SKM-1 treated with dmso at 0.1 percent for 144 hours (cell line): ENCODE measurements at regions not wholly inside any gene's neighbourhood (a gene's known extent, or its start where the extent isn't known, plus 50 kb on each side); places are given as distances from the start of the nearest gene placed in this dataset.
"Not testable (repeated sequence)": the region's sequence is repeated elsewhere in the genome, so short reads cannot be mapped to it uniquely, and the experiment has no call there.

ENCODE experiments used
- DNase-seq: peaks from one replicate; lab custom pipeline; 2025; ENCODE audit not compliant: unreplicated experiment; lab: John Stamatoyannopoulos, UW

- DNase-seq = not testable (repeated sequence)
Observed at GRCh38 chr3:17812328-17812727, 69.9 kb upstream of the TBC1D5 start.

- no peak for DNase-seq
Observed at GRCh38 chr3:17811646-17812045, 69.2 kb upstream of the TBC1D5 start.

GRCh38 chr3:17810759-17811158 is 68.3 kb upstream of the TBC1D5 start:
- no peak for DNase-seq

- DNase-seq = no peak
Observed at GRCh38 chr3:17808994-17809393, 66.6 kb upstream of the TBC1D5 start.

GRCh38 chr3:17806876-17807275 is 64.4 kb upstream of the TBC1D5 start:
- no peak for DNase-seq

- DNase-seq = no peak
Observed at GRCh38 chr3:17806201-17806600, 63.8 kb upstream of the TBC1D5 start.

GRCh38 chr3:17805461-17805940 is 63.1 kb upstream of the TBC1D5 start:
- DNase-seq = no peak

- DNase-seq = no peak
Observed at GRCh38 chr3:17802950-17803349, 60.5 kb upstream of the TBC1D5 start.

- DNase-seq = no peak
Observed at GRCh38 chr3:17801131-17801530, 58.7 kb upstream of the TBC1D5 start.

- no peak for DNase-seq
Observed at GRCh38 chr3:17800232-17800631, 57.8 kb upstream of the TBC1D5 start.

- DNase-seq = no peak
Observed at GRCh38 chr3:17799312-17799711, 56.9 kb upstream of the TBC1D5 start.

GRCh38 chr3:17798000-17798399 is 55.6 kb upstream of the TBC1D5 start:
- DNase-seq = no peak

- DNase-seq = no peak
Observed at GRCh38 chr3:17795711-17796110, 53.3 kb upstream of the TBC1D5 start.

- no peak for DNase-seq
Observed at GRCh38 chr3:17795280-17795679, 52.8 kb upstream of the TBC1D5 start.

GRCh38 chr3:17793542-17794195 is 51.2 kb upstream of the TBC1D5 start:
- no peak for DNase-seq
